ENCODE measurements at regions not wholly inside any gene's neighbourhood (a gene's known extent, or its start where the extent isn't known, plus 50 kb on each side); places are given as distances from the start of the nearest gene placed in this dataset.

- no peak overlapping the region for H3K4me3 ChIP-seq (ENCODE audit: low read depth, low read length)
- no peak for DNase-seq (ENCODE audit: low read depth)
- no peak for TF ChIP-seq MAX (IDR thresholded peaks at IDR 0.05; ENCODE audit: low read depth, low read length)
- TF ChIP-seq, protein P1, sequence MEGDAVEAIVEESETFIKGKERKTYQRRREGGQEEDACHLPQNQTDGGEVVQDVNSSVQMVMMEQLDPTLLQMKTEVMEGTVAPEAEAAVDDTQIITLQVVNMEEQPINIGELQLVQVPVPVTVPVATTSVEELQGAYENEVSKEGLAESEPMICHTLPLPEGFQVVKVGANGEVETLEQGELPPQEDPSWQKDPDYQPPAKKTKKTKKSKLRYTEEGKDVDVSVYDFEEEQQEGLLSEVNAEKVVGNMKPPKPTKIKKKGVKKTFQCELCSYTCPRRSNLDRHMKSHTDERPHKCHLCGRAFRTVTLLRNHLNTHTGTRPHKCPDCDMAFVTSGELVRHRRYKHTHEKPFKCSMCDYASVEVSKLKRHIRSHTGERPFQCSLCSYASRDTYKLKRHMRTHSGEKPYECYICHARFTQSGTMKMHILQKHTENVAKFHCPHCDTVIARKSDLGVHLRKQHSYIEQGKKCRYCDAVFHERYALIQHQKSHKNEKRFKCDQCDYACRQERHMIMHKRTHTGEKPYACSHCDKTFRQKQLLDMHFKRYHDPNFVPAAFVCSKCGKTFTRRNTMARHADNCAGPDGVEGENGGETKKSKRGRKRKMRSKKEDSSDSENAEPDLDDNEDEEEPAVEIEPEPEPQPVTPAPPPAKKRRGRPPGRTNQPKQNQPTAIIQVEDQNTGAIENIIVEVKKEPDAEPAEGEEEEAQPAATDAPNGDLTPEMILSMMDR (IDR thresholded peaks at IDR 0.05; ENCODE audit: low read depth, low read length), result no peak
- TF ChIP-seq MYC (IDR thresholded peaks at IDR 0.05; ENCODE audit: low read depth, low read length), result no peak
- no peak for TF ChIP-seq POLR2A (IDR thresholded peaks at IDR 0.05; ENCODE audit: extremely low read depth, insufficient read length)
Observed at GRCh38 chr3:28845006-28845324, 435.9 kb upstream of the RBMS3 start.

- TF ChIP-seq MYC (IDR thresholded peaks at IDR 0.05; ENCODE audit: low read depth, low read length) (no peak), POLR2A (IDR thresholded peaks at IDR 0.05; ENCODE audit: extremely low read depth, insufficient read length) (no peak), MAX (IDR thresholded peaks at IDR 0.05; ENCODE audit: low read depth, low read length) (no peak)
- TF ChIP-seq, protein P1 (IDR thresholded peaks at IDR 0.05; ENCODE audit: low read depth, low read length), result no peak
- H3K4me3 ChIP-seq (ENCODE audit: low read depth, low read length), result no peak overlapping the region
- DNase-seq (ENCODE audit: low read depth), result no peak
Observed at GRCh38 chr3:28846971-28847478, 433.8 kb upstream of the RBMS3 start.

DNA sequence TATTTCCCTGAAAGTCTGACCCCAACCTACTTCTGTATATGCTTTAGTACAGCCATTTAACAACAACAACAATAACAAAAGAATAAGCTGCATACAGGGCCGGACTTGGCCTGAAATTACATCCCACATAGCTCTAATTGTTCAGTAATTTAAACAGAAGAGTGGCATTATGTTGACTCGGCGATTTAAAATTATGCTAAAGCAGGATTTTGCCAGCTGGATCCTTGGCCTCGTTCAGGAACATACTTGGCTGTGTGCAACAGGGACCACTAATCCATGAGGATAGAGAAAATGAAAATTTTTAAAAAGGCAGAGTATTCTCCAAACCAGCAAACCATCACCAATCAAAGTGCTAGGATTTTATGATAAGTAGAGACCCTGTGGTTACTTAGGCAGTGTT is 433.1 kb upstream of the RBMS3 start:
- TF ChIP-seq POLR2A (IDR thresholded peaks at IDR 0.05; ENCODE audit: extremely low read depth, insufficient read length), result no peak
- TF ChIP-seq, protein P1 (IDR thresholded peaks at IDR 0.05; ENCODE audit: low read depth, low read length), result no peak
- TF ChIP-seq MAX (IDR thresholded peaks at IDR 0.05; ENCODE audit: low read depth, low read length), result no peak
- TF ChIP-seq MYC (IDR thresholded peaks at IDR 0.05; ENCODE audit: low read depth, low read length), result no peak
- DNase-seq (ENCODE audit: low read depth), result no peak

GRCh38 chr3:28850186-28850585 is 430.7 kb upstream of the RBMS3 start:
- no peak overlapping the region for H3K4me3 ChIP-seq (ENCODE audit: low read depth, low read length)
- no peak for DNase-seq (ENCODE audit: low read depth)
- no peak for TF ChIP-seq MYC (IDR thresholded peaks at IDR 0.05; ENCODE audit: low read depth, low read length)
- no peak for TF ChIP-seq POLR2A (IDR thresholded peaks at IDR 0.05; ENCODE audit: extremely low read depth, insufficient read length)
- TF ChIP-seq, protein P1 (IDR thresholded peaks at IDR 0.05; ENCODE audit: low read depth, low read length), result no peak
- no peak for TF ChIP-seq MAX (IDR thresholded peaks at IDR 0.05; ENCODE audit: low read depth, low read length)

More for the DNA sequence above, 433.1 kb upstream of the RBMS3 start:
- no peak overlapping the region for H3K4me3 ChIP-seq (ENCODE audit: low read depth, low read length)

DNA sequence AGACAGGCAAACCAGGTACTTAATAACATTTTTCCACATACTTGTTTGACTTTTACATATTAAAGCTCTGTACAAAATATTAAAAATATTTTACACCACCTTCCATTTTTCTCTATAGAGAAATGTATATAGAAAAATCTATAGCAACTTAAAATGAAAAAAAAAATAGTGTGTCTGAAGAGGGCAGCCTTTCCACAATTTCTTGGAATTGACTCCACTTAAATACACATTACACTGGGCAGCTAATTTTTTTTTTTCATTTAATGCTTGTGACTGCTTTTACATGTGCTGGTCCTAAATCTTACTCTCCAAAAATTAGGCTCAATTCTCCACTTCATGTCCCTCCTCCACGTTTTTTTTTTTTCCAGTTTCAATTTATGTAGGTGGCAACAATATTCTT is 427.0 kb upstream of the RBMS3 start:
- TF ChIP-seq MAX (IDR thresholded peaks at IDR 0.05; ENCODE audit: low read depth, low read length), result no peak
- TF ChIP-seq MYC (IDR thresholded peaks at IDR 0.05; ENCODE audit: low read depth, low read length), result no peak
- TF ChIP-seq POLR2A (IDR thresholded peaks at IDR 0.05; ENCODE audit: extremely low read depth, insufficient read length), result no peak
- TF ChIP-seq, protein P1 (IDR thresholded peaks at IDR 0.05; ENCODE audit: low read depth, low read length), result no peak
- H3K4me3 ChIP-seq (ENCODE audit: low read depth, low read length), result no peak overlapping the region
- DNase-seq (ENCODE audit: low read depth), result no peak

- TF ChIP-seq MYC (IDR thresholded peaks at IDR 0.05; ENCODE audit: low read depth, low read length) (no peak), MAX (IDR thresholded peaks at IDR 0.05; ENCODE audit: low read depth, low read length) (no peak), POLR2A (IDR thresholded peaks at IDR 0.05; ENCODE audit: extremely low read depth, insufficient read length) (no peak)
- TF ChIP-seq, protein P1 (IDR thresholded peaks at IDR 0.05; ENCODE audit: low read depth, low read length), result no peak
- DNase-seq (ENCODE audit: low read depth), result no peak
Observed at GRCh38 chr3:28856796-28857195, 424.1 kb upstream of the RBMS3 start.

More at GRCh38 chr3:28856796-28857195, 424.1 kb upstream of the RBMS3 start:
- H3K4me3 ChIP-seq (ENCODE audit: low read depth, low read length), result no peak overlapping the region
